ENCODE measurements at regions not wholly inside any gene's neighbourhood (a gene's known extent, or its start where the extent isn't known, plus 50 kb on each side); places are given as distances from the start of the nearest gene placed in this dataset.

- 36% methylated on average over 4 of the region's 4 CpGs for WGBS
- DNase-seq (ENCODE audit: low spot score) = peak; percentile 26
- Histone ChIP-seq H3K4me1 (replicated peaks) (no peaks in the 10 kb centered on the region), H3K36me3 (no peaks in the 10 kb centered on the region), H3K27me3 (replicated peaks; ENCODE audit: insufficient read depth) (no peaks in the 10 kb centered on the region), H3K27ac (peak overlapping the region; percentile 11 to 38), H3K4me3 (no peak overlapping the region), H3K9me3 (no peaks in the 10 kb centered on the region)
- TF ChIP-seq POLR2AphosphoS5 (IDR thresholded peaks at IDR 0.05) (peak; percentile 56), CTCF (IDR thresholded peaks at IDR 0.05) (no peak), POLR2A (IDR thresholded peaks at IDR 0.05) (no peak)
- intact Hi-C loops (cut with DNase I) = no loop called here
These were observed 109.2 kb downstream of the BASP1 start for GRCh38 chr5:17326600-17327037.

- no peak for TF ChIP-seq POLR2AphosphoS5 (IDR thresholded peaks at IDR 0.05)
- no peak for TF ChIP-seq POLR2A (IDR thresholded peaks at IDR 0.05)
- no peak for TF ChIP-seq CTCF (IDR thresholded peaks at IDR 0.05)
- WGBS = 58% methylated on average over 9 of the region's 9 CpGs
- H3K9me3 ChIP-seq = no peaks in the 10 kb centered on the region
These were observed 109.7 kb downstream of the BASP1 start for GRCh38 chr5:17327048-17327625.

GRCh38 chr5:17329571-17329970 is 112.1 kb downstream of the BASP1 start:
- no peak for DNase-seq (ENCODE audit: low spot score)
- TF ChIP-seq CTCF (IDR thresholded peaks at IDR 0.05) = no peak
- TF ChIP-seq POLR2AphosphoS5 (IDR thresholded peaks at IDR 0.05) = no peak
- no peak for TF ChIP-seq POLR2A (IDR thresholded peaks at IDR 0.05)
- Histone ChIP-seq H3K9me3 (no peaks in the 10 kb centered on the region), H3K4me1 (replicated peaks) (no peaks in the 10 kb centered on the region), H3K4me3 (no peak overlapping the region), H3K27ac (no peak overlapping the region), H3K27me3 (replicated peaks; ENCODE audit: insufficient read depth) (no peaks in the 10 kb centered on the region), H3K36me3 (no peaks in the 10 kb centered on the region)
- intact Hi-C loops (cut with DNase I) = no loop called here
- WGBS = 81% methylated on average over 3 of the region's 3 CpGs

More at GRCh38 chr5:17327048-17327625, 109.7 kb downstream of the BASP1 start:
- no peaks in the 10 kb centered on the region for H3K36me3 ChIP-seq
- DNase-seq (ENCODE audit: low spot score) = no peak
- no peaks in the 10 kb centered on the region for H3K4me1 ChIP-seq (replicated peaks)
- H3K4me3 ChIP-seq = no peak overlapping the region
- H3K27me3 ChIP-seq (replicated peaks; ENCODE audit: insufficient read depth) = no peaks in the 10 kb centered on the region
- intact Hi-C loops (cut with DNase I) = no loop called here
- H3K27ac ChIP-seq = no peak overlapping the region

- H3K9me3 ChIP-seq = no peaks in the 10 kb centered on the region
- H3K4me1 ChIP-seq (replicated peaks) = no peaks in the 10 kb centered on the region
- WGBS = 67% methylated on average over 2 of the region's 2 CpGs
- no peak overlapping the region for H3K27ac ChIP-seq
- peak; percentile 14 for DNase-seq (ENCODE audit: low spot score)
- TF ChIP-seq POLR2AphosphoS5 (IDR thresholded peaks at IDR 0.05) = peak; percentile 43
- TF ChIP-seq CTCF (IDR thresholded peaks at IDR 0.05) = no peak
- H3K27me3 ChIP-seq (replicated peaks; ENCODE audit: insufficient read depth) = no peaks in the 10 kb centered on the region
- intact Hi-C loops (cut with DNase I) = no loop called here
- no peaks in the 10 kb centered on the region for H3K36me3 ChIP-seq
- no peak overlapping the region for H3K4me3 ChIP-seq
These were observed 113.0 kb downstream of the BASP1 start for GRCh38 chr5:17330386-17330785.

GRCh38 chr5:17331651-17332050 is 114.2 kb downstream of the BASP1 start:
- Histone ChIP-seq H3K27ac (no peak overlapping the region), H3K9me3 (no peaks in the 10 kb centered on the region), H3K27me3 (replicated peaks; ENCODE audit: insufficient read depth) (no peaks in the 10 kb centered on the region), H3K36me3 (no peaks in the 10 kb centered on the region), H3K4me1 (replicated peaks) (no peaks in the 10 kb centered on the region), H3K4me3 (no peak overlapping the region)
- 96% methylated on average over 4 of the region's 4 CpGs for WGBS
- TF ChIP-seq POLR2AphosphoS5 (IDR thresholded peaks at IDR 0.05) = no peak
- no peak for TF ChIP-seq POLR2A (IDR thresholded peaks at IDR 0.05)
- TF ChIP-seq CTCF (IDR thresholded peaks at IDR 0.05) = no peak
- no peak for DNase-seq (ENCODE audit: low spot score)
- intact Hi-C loops (cut with DNase I) = no loop called here

Measured in prostate gland (tissue), 2 donors.